ENCODE measurements at regions not wholly inside any gene's neighbourhood (a gene's known extent, or its start where the extent isn't known, plus 50 kb on each side); places are given as distances from the start of the nearest gene placed in this dataset.
"Not testable (repeated sequence)": the region's sequence is repeated elsewhere in the genome, so short reads cannot be mapped to it uniquely, and the experiment has no call there.

GRCh38 chr1:69090170-69090569 lies 477.6 kb upstream of the LRRC7 start:
- no peak for DNase-seq

GRCh38 chr1:69090752-69091151 lies 477.0 kb upstream of the LRRC7 start:
- DNase-seq = no peak

DNA sequence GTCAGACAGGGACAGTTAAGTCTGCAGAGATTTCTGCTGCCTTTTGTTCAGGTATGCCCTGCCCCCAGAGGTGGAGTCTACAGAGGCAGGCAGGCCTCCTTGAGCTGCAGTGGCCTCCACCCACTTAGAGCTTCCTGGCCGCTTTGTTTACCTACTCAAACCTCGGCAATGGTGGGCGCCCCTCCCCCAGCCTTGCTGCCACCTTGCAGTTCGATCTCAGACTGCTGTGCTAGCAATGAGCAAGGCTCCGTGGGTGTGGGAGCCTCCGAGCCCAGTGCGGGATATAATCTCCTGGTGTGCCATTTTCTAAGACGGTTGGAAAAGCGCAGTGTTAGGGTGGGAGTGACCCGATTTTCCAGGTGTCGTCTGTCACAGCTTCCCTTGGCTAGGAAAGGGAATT lies 465.7 kb upstream of the LRRC7 start:
- not testable (repeated sequence) for DNase-seq

DNA sequence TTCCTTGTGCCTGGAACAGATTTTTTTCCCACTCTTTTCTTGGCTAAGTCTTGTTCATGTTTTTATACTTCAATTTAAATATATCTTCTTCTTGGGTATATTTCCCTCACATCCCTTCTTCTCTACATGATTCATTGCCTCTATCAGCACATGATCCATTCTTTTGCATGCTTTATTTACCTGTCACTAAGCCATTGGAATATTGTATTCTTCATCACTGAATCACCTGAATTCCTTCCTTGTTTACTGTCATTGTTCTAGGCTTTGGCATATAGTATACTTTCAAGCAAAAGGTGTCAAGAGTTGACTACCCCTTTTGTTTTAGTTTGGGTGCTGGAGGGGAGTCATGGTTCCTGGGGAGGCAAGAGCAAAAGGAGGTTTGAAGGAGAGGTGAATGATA lies 464.5 kb upstream of the LRRC7 start:
- DNase-seq = no peak

DNA sequence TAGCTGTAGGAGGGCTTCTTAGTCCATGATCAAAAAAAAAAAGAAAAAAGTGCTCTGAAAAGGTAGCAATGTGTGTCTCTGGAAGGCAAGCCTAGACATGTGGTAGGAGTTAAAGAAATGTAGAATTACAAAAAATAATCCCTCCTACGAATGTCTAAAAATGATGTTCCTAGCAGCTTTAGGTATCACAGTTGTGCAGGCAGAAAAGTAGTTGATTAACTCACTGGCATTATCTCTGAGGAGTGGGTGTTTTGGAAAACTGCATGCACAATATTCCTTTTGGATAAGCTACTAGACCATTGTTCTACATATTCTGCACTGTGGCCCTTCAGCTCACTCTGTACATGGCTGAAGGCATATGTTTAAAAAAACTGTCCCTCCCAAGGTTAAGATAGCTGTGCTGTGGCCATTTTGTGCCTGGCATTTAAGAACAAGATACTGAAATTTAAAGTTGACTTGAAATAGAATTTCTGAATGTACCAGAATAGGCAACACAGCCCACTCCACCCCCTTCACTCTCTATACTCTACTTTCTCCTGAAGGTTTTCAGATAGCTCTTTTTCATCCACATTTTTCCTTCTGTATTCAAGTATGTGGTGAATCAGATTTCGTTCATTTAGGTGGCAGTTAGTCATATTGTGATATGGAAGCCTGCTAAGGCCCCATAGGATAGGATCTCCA lies 463.9 kb upstream of the LRRC7 start:
- no peak for DNase-seq

GRCh38 chr1:69104894-69105293 lies 462.8 kb upstream of the LRRC7 start:
- DNase-seq = no peak

- DNase-seq = no peak
These were observed 458.4 kb upstream of the LRRC7 start for GRCh38 chr1:69109277-69109676.

DNA sequence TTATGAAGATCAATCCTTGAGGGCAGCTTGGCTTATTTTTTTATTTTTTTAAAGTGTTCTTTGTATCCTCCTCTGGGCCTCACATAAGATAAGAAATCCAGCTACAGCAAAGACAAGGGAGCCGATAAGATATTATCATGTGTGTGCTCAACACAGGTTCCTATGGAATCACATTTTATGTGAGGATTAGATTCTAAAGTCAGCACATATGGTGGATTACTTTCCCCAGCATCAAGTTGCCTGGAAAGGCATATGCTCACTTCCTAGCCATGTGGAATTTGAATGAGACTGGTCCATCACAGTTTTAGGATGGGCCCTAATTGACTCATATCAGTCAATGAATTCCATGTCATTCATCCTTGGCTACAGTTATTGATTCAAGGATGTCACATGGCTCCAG lies 456.9 kb upstream of the LRRC7 start:
- no peak for DNase-seq

- DNase-seq = not testable (repeated sequence)
These were observed 447.5 kb upstream of the LRRC7 start for GRCh38 chr1:69120126-69120741.

DNA sequence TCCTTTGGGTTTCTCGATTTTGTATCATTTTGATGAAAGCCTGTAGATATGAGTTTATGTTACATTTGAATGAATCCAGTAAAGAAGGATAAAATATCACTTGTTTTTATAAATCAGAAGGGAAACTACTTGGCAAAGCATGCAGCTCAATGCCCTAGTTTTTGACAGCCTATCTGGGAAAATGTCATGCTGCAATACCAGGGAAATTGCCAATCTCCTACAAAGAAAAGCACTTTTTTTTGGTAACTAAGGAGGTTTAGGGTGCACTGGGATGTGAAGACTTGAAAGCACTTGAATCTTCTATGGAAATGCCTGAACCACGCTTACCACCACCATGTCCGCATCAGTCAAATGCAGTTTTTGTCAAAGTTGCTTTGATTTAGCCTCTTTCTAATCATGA lies 446.9 kb upstream of the LRRC7 start:
- no peak for DNase-seq

DNA sequence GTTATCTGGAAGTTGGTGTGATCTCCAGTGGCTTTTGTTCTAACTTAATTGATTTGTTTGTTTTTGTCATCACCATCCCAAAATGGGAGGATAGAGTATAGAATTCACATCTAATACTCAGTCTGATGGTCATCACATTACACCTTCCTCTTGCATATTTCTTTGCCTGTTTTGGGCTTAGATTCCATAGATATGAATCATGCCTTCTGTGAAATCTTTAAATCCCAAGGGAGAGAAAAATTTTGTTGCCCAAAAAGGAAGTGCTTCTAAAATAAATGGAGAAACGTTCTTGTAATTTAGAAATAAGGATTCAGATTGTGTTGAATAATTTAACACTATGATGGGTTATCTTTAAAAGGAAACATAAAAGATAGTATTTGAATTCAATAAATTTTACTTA lies 446.0 kb upstream of the LRRC7 start:
- no peak for DNase-seq

- no peak for DNase-seq
These were observed 445.3 kb upstream of the LRRC7 start for GRCh38 chr1:69122373-69122772.

DNA sequence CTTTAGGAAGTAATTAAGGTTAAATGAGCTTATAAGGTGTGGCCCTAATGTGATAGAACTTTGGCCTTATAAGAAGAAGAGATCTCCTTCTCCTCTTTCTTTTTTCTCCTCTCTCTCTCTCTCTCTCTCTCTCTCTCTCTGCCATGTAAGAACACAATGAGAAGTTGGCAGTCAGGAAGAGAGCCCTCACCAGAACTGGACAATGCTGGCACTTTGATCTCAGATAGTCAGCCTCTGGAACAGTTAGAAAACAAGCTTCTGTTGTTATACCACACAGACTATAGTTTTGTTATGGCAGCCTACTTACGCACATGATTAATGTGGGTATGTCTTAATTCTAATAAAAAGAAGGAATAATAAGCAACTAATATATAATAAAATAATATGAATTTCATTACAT lies 444.2 kb upstream of the LRRC7 start:
- no peak for DNase-seq

DNA sequence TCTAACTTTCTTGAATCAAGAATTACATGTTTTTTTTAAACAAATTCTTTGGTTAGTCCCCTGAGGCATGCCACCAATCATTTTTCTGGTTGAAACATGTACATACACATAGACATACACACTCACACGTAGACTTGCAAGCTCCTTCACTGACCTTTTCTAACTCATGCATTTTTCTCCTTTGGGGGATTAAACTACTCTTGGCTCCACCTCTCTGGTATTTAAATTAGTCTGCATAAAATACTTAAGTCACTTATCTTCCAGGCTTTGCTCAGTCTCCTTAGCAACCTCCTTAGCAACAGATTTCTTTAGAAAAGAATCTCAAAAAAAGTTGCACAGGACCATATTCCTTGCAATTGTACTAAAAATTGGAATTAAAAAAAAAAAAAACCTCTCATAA lies 440.9 kb upstream of the LRRC7 start:
- DNase-seq = no peak

GRCh38 chr1:69128204-69128603 lies 439.5 kb upstream of the LRRC7 start:
- no peak for DNase-seq

GRCh38 chr1:69129538-69129937 lies 438.2 kb upstream of the LRRC7 start:
- DNase-seq = no peak

DNA sequence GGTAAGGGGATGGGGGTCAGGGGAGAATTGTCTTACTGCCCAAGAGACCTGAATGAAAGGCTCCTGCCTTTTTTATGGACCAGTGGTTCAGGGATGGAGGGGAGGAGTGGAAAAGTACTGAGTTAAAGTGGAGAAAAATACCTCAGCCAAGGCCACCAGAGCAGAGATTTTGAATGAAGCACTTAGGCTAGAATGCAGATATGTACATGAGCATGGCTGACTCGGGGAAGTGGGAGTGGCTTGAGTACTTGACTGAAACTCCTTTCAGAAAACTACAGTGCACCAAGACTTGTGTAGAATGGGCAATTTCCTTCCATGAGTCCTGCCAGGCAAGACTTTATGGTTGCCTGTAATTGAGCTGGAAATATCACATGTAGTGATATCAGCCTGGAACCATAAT lies 429.6 kb upstream of the LRRC7 start:
- no peak for DNase-seq

DNA sequence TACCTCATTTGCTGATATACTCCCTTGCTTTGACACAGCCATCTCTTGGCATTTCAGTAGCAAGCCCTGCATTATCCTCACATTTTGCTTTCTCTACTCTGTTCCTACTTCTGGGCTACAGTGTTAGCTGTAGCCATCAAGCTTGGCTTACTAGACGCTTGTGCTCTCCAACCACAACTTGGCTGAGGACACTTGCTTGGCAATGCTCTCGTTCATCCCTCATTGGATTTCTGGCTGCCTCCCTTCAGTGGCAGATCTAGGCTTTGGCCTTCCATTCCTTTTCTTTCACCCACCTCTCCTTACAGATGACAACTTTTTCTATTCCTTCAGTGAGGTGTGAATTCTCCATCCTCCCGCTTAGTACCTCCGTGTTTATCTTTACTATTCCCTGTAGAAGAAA lies 428.7 kb upstream of the LRRC7 start:
- no peak for DNase-seq

GRCh38 chr1:69146303-69146702 lies 421.4 kb upstream of the LRRC7 start:
- DNase-seq = no peak

- DNase-seq = no peak
These were observed 419.0 kb upstream of the LRRC7 start for GRCh38 chr1:69148731-69149130.

GRCh38 chr1:69157046-69157756 lies 410.5 kb upstream of the LRRC7 start:
- DNase-seq = no peak

DNA sequence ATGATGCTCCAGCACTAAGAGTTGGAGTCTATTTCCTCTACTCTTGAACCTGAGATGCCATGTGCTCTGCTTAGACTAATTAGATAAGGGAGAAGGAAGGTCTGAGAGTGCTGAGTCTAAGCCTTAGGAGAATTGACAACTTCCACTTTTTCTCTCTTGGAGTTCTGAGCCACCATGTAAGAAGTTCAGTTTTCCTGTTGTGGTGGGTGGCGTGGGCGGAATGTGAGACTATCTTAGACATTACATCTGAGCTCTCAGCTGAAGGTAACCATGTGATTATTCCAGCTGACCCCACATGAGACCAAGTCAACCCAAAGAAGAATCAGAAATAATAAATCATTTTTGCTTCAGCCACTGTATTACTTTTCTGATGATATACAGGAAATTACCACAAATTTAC lies 404.5 kb upstream of the LRRC7 start:
- no peak for DNase-seq

- DNase-seq = no peak
These were observed 403.9 kb upstream of the LRRC7 start for GRCh38 chr1:69163779-69164178.

DNA sequence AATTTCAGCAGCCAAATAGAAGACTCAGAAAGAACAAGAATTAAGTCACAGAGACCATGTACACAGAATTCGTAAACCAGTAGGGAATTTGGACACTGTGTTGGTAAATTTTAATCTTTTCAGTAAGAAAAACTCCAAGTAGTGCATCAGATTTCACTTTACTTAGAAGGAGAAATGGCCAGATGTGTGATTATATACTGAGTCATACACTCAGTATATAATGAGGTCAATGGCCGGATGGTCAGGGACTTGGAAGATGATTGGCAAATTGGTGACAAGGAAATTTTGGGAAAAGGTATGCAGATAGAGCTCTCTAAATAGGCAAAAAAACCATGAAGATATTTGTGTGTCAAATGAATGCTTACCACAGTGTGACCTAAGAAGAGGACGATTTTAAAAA lies 399.8 kb upstream of the LRRC7 start:
- no peak for DNase-seq

DNA sequence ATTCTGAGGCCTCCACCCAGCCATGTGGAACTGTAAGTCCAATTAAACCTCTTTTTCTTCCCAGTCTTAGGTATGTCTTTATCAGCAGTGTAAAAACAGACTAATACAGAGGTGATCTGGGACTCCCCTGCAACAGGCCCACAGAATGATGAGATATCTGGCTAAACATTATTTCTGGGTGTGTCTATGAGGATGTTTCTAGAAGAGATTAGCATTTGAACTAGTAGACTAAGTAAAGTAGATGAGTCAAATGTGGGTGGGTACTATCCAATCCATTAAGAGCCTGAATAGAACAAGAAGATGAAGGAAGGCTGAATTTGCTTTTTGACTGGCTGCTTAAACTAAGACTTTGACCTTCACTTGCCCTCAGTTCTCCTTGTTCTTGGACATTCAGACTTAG lies 396.5 kb upstream of the LRRC7 start:
- DNase-seq = no peak

Data from activated CD4-positive, alpha-beta T cell treated with anti-CD3 and anti-CD28 coated beads, Interleukin-10, Interleukin-2, amounts not matched to agents 100 ng/mL and 50 ng/mL, durations not matched to agents 16 hours and 8 hours (primary cell).